Naive thymus-derived CD4-positive, alpha-beta T cell (primary cell): ENCODE measurements at regions not wholly inside any gene's neighbourhood (a gene's known extent, or its start where the extent isn't known, plus 50 kb on each side); places are given as distances from the start of the nearest gene placed in this dataset.

ENCODE experiments used
- ATAC-seq: fragments of 150-1000 bp; cut with Tn5 transposase; 2 replicates; pipeline ENCODE4 v1.10.0; 2021; ENCODE audit warnings: mild to moderate bottlenecking, moderate library complexity
- CTCF ChIA-PET: fragments of 350-600 bp; sonication (Branson Sonifier 250); formaldehyde crosslinking; loops from one replicate; lab custom pipeline; 2021; ENCODE audit warnings: antibody characterized with exemption; lab: Charles Lee
- POLR2A ChIA-PET: fragments of 350-600 bp; sonication (Branson Sonifier 250); formaldehyde crosslinking; loops from one replicate; lab custom pipeline; 2021; ENCODE audit warnings: antibody characterized with exemption, inconsistent platforms; lab: Charles Lee
- DNase-seq, 9 donors: peaks; one replicate each; pipeline versions ENCODE4 v3.0.0 to v3.0.0-alpha.2; 2020 to 2022; ENCODE audit warnings: mixed read lengths in 1 of 9
- H3K27ac ChIP-seq: one replicate; pipeline ENCODE4 v1.7.0; 2013; ENCODE audit warnings: mild to moderate bottlenecking, low read depth, low read length, moderate library complexity
- H3K27me3 ChIP-seq, 2 donors: one replicate each; pipeline ENCODE4 v1.7.0; 2013; ENCODE audit warnings: low read length in 2 of 2, mild to moderate bottlenecking in 2 of 2, moderate library complexity in 2 of 2; ENCODE audit not compliant: control insufficient read depth in 2 of 2, insufficient read depth in 2 of 2
- H3K36me3 ChIP-seq, 3 experiments: 1 replicate in 2 of 3; 2 replicates in 1 of 3; pipeline ENCODE4 v1.7.0; 2013; ENCODE audit warnings: low read length in 3 of 3, mild to moderate bottlenecking in 3 of 3, moderate library complexity in 1 of 3; ENCODE audit not compliant: insufficient read depth in 3 of 3, control insufficient read depth in 2 of 3
- H3K4me1 ChIP-seq, 2 donors: one replicate each; pipeline ENCODE4 v1.7.0; 2013; ENCODE audit warnings: low read length in 2 of 2, mild to moderate bottlenecking in 2 of 2, moderate library complexity in 1 of 2; ENCODE audit not compliant: control insufficient read depth in 2 of 2, insufficient read depth in 2 of 2
- H3K4me3 ChIP-seq: 2 replicates; pipeline ENCODE4 v1.7.0; 2013; ENCODE audit warnings: mild to moderate bottlenecking, low read length
- H3K9me3 ChIP-seq, 3 experiments: 1 replicate in 2 of 3; 2 replicates in 1 of 3; pipeline ENCODE4 v1.7.0; 2013; ENCODE audit warnings: low read length in 3 of 3; ENCODE audit not compliant: control insufficient read depth in 2 of 3
- H3K27ac Mint-ChIP-seq, 9 donors: one replicate each; pipeline ENCODE4 v1.8.0; 2020 to 2022; ENCODE audit warnings: mixed read lengths in 9 of 9, mild to moderate bottlenecking in 8 of 9, moderate library complexity in 5 of 9, inconsistent platforms in 2 of 9
- H3K27me3 Mint-ChIP-seq, 5 donors: one replicate each; pipeline ENCODE4 v1.8.0; 2021 to 2022; ENCODE audit warnings: mixed read lengths in 5 of 5, mild to moderate bottlenecking in 1 of 5
- H3K36me3 Mint-ChIP-seq, 5 donors: one replicate each; pipeline ENCODE4 v1.8.0; 2020 to 2022; ENCODE audit warnings: mixed read lengths in 5 of 5, mild to moderate bottlenecking in 3 of 5, inconsistent platforms in 1 of 5
- H3K4me1 Mint-ChIP-seq, 7 donors: one replicate each; pipeline ENCODE4 v1.8.0; 2020 to 2022; ENCODE audit warnings: mixed read lengths in 7 of 7, mild to moderate bottlenecking in 3 of 7, inconsistent platforms in 1 of 7
- H3K4me3 Mint-ChIP-seq, 10 donors: one replicate each; pipeline ENCODE4 v1.8.0; 2020 to 2022; ENCODE audit warnings: mild to moderate bottlenecking in 10 of 10, mixed read lengths in 10 of 10, moderate library complexity in 6 of 10, inconsistent platforms in 2 of 10
- H3K9me3 Mint-ChIP-seq, 11 donors: one replicate each; pipeline ENCODE4 v1.8.0; 2020 to 2022; ENCODE audit warnings: mixed read lengths in 11 of 11, mild to moderate bottlenecking in 4 of 11, inconsistent platforms in 1 of 11, moderate library complexity in 1 of 11
- intact Hi-C, 2 donors: fragments of 100-400 bp; cut with micrococcal nuclease; formaldehyde crosslinking; loops; one replicate each; pipeline ENCODE4 v1.15.1; 2023

- H3K27ac ChIP-seq: no peak overlapping the region
- peaks cover 0 to 4% (median 0%) of the 10 kb centered on the region in 7 donors for H3K4me1 Mint-ChIP-seq
- peaks cover 0 to 3% (median 0%) of the 10 kb centered on the region in 3 experiments for H3K9me3 ChIP-seq
- intact Hi-C loops: no loop called here
- H3K27me3 ChIP-seq: no peaks in the 10 kb centered on the region
- no peak overlapping the region for H3K27ac Mint-ChIP-seq
- H3K36me3 Mint-ChIP-seq: peaks cover 0 to 5% (median 0%) of the 10 kb centered on the region in 5 donors
- H3K9me3 Mint-ChIP-seq: peaks cover 0 to 21% (median 8%) of the 10 kb centered on the region in 11 donors
- no peak for ATAC-seq
- no peak for DNase-seq
- H3K27me3 Mint-ChIP-seq: peaks cover 0 to 10% (median 0%) of the 10 kb centered on the region in 5 donors
- H3K4me3 Mint-ChIP-seq: no peak overlapping the region
- CTCF ChIA-PET: no interaction called here
- H3K4me3 ChIP-seq: no peak overlapping the region
- POLR2A ChIA-PET: no interaction called here
- H3K4me1 ChIP-seq: no peaks in the 10 kb centered on the region
- no peaks in the 10 kb centered on the region for H3K36me3 ChIP-seq
These were observed 514.1 kb upstream of the LARGE1 start for GRCh38 chr22:34434371-34434770.

GRCh38 chr22:34437140-34437539 lies 516.9 kb upstream of the LARGE1 start:
- Mint-ChIP-seq H3K36me3 (peaks cover 0 to 5% (median 0%) of the 10 kb centered on the region in 5 donors), H3K27me3 (peaks cover 0 to 16% (median 0%) of the 10 kb centered on the region in 5 donors), H3K9me3 (peaks cover 0 to 23% (median 6%) of the 10 kb centered on the region in 11 donors), H3K4me3 (no peak overlapping the region), H3K4me1 (no peaks in the 10 kb centered on the region), H3K27ac (no peak overlapping the region)
- H3K4me1 ChIP-seq: no peaks in the 10 kb centered on the region
- intact Hi-C loops: no loop called here
- ChIA-PET CTCF (no interaction called here), POLR2A (no interaction called here)
- no peak overlapping the region for H3K27ac ChIP-seq
- DNase-seq: no peak
- H3K9me3 ChIP-seq: peaks cover 0 to 3% (median 0%) of the 10 kb centered on the region in 3 experiments
- H3K36me3 ChIP-seq: no peaks in the 10 kb centered on the region
- H3K4me3 ChIP-seq: no peak overlapping the region
- ATAC-seq: no peak
- no peaks in the 10 kb centered on the region for H3K27me3 ChIP-seq

DNA sequence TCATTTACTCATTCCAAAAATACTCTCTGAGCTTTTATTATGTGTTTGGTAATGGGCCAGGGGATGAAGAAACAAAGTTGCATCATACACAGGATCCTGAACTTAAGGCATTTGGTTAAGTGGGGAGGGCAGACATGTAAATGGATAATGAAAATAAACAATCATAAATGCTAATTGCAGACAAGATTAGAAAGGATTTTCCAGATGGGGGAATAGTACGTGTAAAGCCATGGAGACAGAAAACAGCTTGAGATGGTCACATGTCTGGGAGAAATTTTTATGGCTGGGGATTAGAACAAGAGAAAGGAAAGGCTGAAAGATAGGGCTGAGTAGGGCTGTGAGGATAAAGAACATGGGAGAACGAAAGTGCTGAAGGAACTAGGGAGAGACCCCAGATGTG lies 534.3 kb upstream of the LARGE1 start:
- Mint-ChIP-seq H3K27ac (no peak overlapping the region), H3K36me3 (no peaks in the 10 kb centered on the region), H3K4me1 (no peaks in the 10 kb centered on the region), H3K27me3 (peaks cover 0 to 9% (median 3%) of the 10 kb centered on the region in 5 donors), H3K4me3 (no peak overlapping the region), H3K9me3 (peaks cover 0 to 9% (median 3%) of the 10 kb centered on the region in 11 donors)
- Histone ChIP-seq H3K4me1 (no peaks in the 10 kb centered on the region), H3K27me3 (no peaks in the 10 kb centered on the region), H3K36me3 (no peaks in the 10 kb centered on the region), H3K27ac (no peak overlapping the region), H3K9me3 (no peaks in the 10 kb centered on the region), H3K4me3 (no peak overlapping the region)
- intact Hi-C loops: no loop called here
- ChIA-PET POLR2A (no interaction called here), CTCF (no interaction called here)
- DNase-seq: no peak
- ATAC-seq: no peak

DNA sequence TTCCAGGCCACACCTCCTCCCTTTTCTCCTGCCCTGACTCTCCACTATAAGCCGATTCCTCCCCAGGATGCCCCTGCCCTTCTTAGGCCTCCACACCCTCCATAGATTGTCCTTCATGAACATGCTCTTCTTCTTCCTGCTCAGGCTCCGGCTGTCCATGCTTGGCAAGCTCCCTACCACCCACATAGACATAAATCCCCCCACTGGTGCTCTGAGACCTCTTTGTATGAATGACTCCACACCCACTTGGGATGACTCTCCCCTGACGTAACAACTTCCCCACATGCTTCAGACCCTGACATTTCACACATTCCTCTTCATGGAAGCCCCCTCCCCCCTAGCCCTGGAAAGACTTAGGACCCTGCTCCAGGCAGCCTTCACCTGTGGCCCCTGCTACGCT lies 542.5 kb upstream of the LARGE1 start:
- H3K27ac Mint-ChIP-seq: no peak overlapping the region
- peaks cover 0 to 22% (median 7%) of the 10 kb centered on the region in 5 donors for H3K27me3 Mint-ChIP-seq
- no peaks in the 10 kb centered on the region for H3K27me3 ChIP-seq
- no peaks in the 10 kb centered on the region for H3K9me3 ChIP-seq
- ChIA-PET CTCF (no interaction called here), POLR2A (no interaction called here)
- H3K4me3 Mint-ChIP-seq: no peak overlapping the region
- intact Hi-C loops: no loop called here
- H3K4me3 ChIP-seq: no peak overlapping the region
- no peaks in the 10 kb centered on the region for H3K36me3 Mint-ChIP-seq
- no peaks in the 10 kb centered on the region for H3K4me1 ChIP-seq
- H3K9me3 Mint-ChIP-seq: peaks cover 0 to 19% (median 4%) of the 10 kb centered on the region in 11 donors
- H3K27ac ChIP-seq: no peak overlapping the region
- ATAC-seq (no peak), DNase-seq (no peak)
- no peaks in the 10 kb centered on the region for H3K4me1 Mint-ChIP-seq
- H3K36me3 ChIP-seq: no peaks in the 10 kb centered on the region

DNA sequence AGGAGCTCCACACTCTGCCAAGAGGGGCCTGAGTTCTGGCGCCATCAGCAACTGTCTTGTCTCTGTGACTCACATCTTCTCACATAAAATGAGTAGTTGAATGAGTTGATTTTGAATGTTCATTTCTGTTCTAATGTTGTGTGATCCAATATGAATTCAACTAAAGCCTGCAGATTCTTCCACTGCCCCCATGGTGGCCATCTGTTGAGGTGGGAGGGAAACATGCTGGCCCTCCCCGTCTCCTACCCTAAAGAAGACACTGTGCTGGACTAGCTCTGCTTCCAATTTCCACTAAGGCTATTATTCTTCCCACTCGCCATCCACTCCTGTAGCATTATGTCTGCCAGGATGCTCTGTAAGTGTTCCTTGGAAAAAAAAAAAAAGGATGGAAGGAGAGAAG lies 555.6 kb upstream of the LARGE1 start:
- intact Hi-C loops: no loop called here
- H3K4me1 Mint-ChIP-seq: no peaks in the 10 kb centered on the region
- Histone ChIP-seq H3K36me3 (no peaks in the 10 kb centered on the region), H3K27me3 (no peaks in the 10 kb centered on the region), H3K4me3 (no peak overlapping the region), H3K27ac (no peak overlapping the region), H3K9me3 (no peaks in the 10 kb centered on the region), H3K4me1 (no peaks in the 10 kb centered on the region)
- ATAC-seq (no peak), DNase-seq (no peak)
- ChIA-PET CTCF (no interaction called here), POLR2A (no interaction called here)
- peaks cover 0 to 16% (median 15%) of the 10 kb centered on the region in 5 donors for H3K27me3 Mint-ChIP-seq
- peaks cover 0 to 22% (median 4%) of the 10 kb centered on the region in 11 donors for H3K9me3 Mint-ChIP-seq
- H3K36me3 Mint-ChIP-seq: no peaks in the 10 kb centered on the region
- no peak overlapping the region for H3K27ac Mint-ChIP-seq
- no peak overlapping the region for H3K4me3 Mint-ChIP-seq

GRCh38 chr22:34476762-34477161 lies 556.5 kb upstream of the LARGE1 start:
- ChIA-PET CTCF (no interaction called here), POLR2A (interaction anchor here (0.6 kb wide), 1 partner anchor 10 kb away, joined by 3 read pairs; no protein-coding TSS in a partner anchor)
- Mint-ChIP-seq H3K4me1 (no peaks in the 10 kb centered on the region), H3K9me3 (peaks cover 0 to 28% (median 7%) of the 10 kb centered on the region in 11 donors), H3K36me3 (no peaks in the 10 kb centered on the region), H3K4me3 (no peak overlapping the region), H3K27ac (no peak overlapping the region), H3K27me3 (peaks cover 0 to 16% (median 15%) of the 10 kb centered on the region in 5 donors)
- no peak for ATAC-seq
- Histone ChIP-seq H3K4me1 (no peaks in the 10 kb centered on the region), H3K27ac (no peak overlapping the region), H3K27me3 (no peaks in the 10 kb centered on the region), H3K9me3 (no peaks in the 10 kb centered on the region), H3K36me3 (no peaks in the 10 kb centered on the region), H3K4me3 (no peak overlapping the region)
- DNase-seq: no peak
- intact Hi-C loops: no loop called here

DNA sequence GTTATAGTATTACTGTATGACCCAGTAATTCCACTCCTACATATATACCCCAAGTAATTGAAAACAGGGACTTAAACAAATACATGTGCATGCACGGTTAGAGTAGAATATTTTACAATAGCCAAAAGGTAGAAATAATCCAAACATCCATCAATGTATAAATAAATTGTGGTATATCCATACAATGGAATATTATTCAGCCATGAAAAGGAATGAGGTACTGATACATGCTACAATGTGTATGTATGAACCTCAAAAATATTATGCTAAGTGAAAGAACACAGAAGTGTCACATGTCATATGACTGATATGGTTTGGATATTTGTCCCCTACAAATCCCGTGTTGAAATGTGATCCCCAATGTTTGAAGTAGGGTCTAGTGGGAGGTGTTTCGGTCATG lies 560.8 kb upstream of the LARGE1 start:
- CTCF ChIA-PET: no interaction called here
- no peak overlapping the region for H3K27ac Mint-ChIP-seq

More for the DNA sequence above, 560.8 kb upstream of the LARGE1 start:
- intact Hi-C loops: no loop called here
- Mint-ChIP-seq H3K27me3 (peaks cover 0 to 9% (median 4%) of the 10 kb centered on the region in 5 donors), H3K9me3 (peaks cover 0 to 40% (median 8%) of the 10 kb centered on the region in 11 donors), H3K36me3 (no peaks in the 10 kb centered on the region), H3K4me3 (no peak overlapping the region), H3K4me1 (no peaks in the 10 kb centered on the region)
- POLR2A ChIA-PET: no interaction called here
- Histone ChIP-seq H3K9me3 (no peaks in the 10 kb centered on the region), H3K4me3 (no peak overlapping the region), H3K36me3 (no peaks in the 10 kb centered on the region), H3K27me3 (no peaks in the 10 kb centered on the region), H3K27ac (no peak overlapping the region), H3K4me1 (no peaks in the 10 kb centered on the region)
- DNase-seq (no peak), ATAC-seq (no peak)
